Lung (tissue), 11 donors: ENCODE measurements at regions not wholly inside any gene's neighbourhood (a gene's known extent, or its start where the extent isn't known, plus 50 kb on each side); places are given as distances from the start of the nearest gene placed in this dataset.

ENCODE experiments used
- ATAC-seq: fragments of 200-7000 bp; cut with Tn5 transposase; one replicate; pipeline ENCODE4 v1.9.1; 2020; ENCODE audit warnings: moderate number of reproducible peaks; ENCODE audit not compliant: insufficient read depth, low FRiP score
- DNase-seq, 3 donors: peaks; one replicate each; pipeline ENCODE4 v3.0.0-alpha.2; 2013 to 2017
- H3K27ac ChIP-seq, 2 donors: one replicate each; pipeline ENCODE4 v1.5.1; 2013; ENCODE audit warnings: mild to moderate bottlenecking in 2 of 2, moderate library complexity in 2 of 2, control low read depth in 1 of 2, inconsistent platforms in 1 of 2, low read depth in 1 of 2, low read length in 1 of 2
- H3K27me3 ChIP-seq, 3 donors: one replicate each; pipeline ENCODE4 v1.5.1; 2013; ENCODE audit warnings: low read length in 2 of 3; ENCODE audit not compliant: control insufficient read depth in 3 of 3, insufficient read depth in 3 of 3
- H3K36me3 ChIP-seq, 4 donors: one replicate each; pipeline ENCODE4 v1.5.1; 2013; ENCODE audit warnings: low read length in 4 of 4, mild to moderate bottlenecking in 1 of 4, moderate library complexity in 1 of 4; ENCODE audit not compliant: control insufficient read depth in 4 of 4, insufficient read depth in 4 of 4
- H3K4me1 ChIP-seq, 5 donors: one replicate each; pipeline ENCODE4 v1.5.1; 2013; ENCODE audit warnings: low read length in 5 of 5, mild to moderate bottlenecking in 2 of 5, moderate library complexity in 1 of 5; ENCODE audit not compliant: control insufficient read depth in 5 of 5, insufficient read depth in 5 of 5
- H3K4me3 ChIP-seq: one replicate; pipeline ENCODE4 v1.5.1; 2013; ENCODE audit warnings: mild to moderate bottlenecking, control low read depth, moderate library complexity
- H3K9ac ChIP-seq, 2 donors: one replicate each; pipeline ENCODE4 v1.5.1; 2013; ENCODE audit warnings: low read length in 2 of 2, control low read depth in 1 of 2; ENCODE audit not compliant: insufficient read depth in 1 of 2
- H3K9me3 ChIP-seq, 4 donors: one replicate each; pipeline ENCODE4 v1.5.1; 2013; ENCODE audit warnings: low read length in 3 of 4, mild to moderate bottlenecking in 1 of 4, moderate library complexity in 1 of 4; ENCODE audit not compliant: control insufficient read depth in 4 of 4, insufficient read depth in 3 of 4
- WGBS, 2 donors: extraction: QIAGEN DNeasy Blood & Tissue Kit; methylation state at CpG; one replicate each; pipeline ENCODE4 v1.1.7; 2013; 5-methylcytosine and 5-hydroxymethylcytosine counted together
- TF ChIP-seq, protein P1 (sequence below): IDR thresholded peaks from 2 replicates; pipeline ENCODE4 v1.5.1; 2012; ENCODE audit warnings: mild to moderate bottlenecking; ENCODE audit errors: control extremely low read depth, extremely low read depth
- donor health status: control.
- donor health status: control.
- donor health status: Bipolar disorder and iron deficiency.
- donor health status: healthy.
- donor health status: DM: yes; HTN: yes; CAD: no.

DNA sequence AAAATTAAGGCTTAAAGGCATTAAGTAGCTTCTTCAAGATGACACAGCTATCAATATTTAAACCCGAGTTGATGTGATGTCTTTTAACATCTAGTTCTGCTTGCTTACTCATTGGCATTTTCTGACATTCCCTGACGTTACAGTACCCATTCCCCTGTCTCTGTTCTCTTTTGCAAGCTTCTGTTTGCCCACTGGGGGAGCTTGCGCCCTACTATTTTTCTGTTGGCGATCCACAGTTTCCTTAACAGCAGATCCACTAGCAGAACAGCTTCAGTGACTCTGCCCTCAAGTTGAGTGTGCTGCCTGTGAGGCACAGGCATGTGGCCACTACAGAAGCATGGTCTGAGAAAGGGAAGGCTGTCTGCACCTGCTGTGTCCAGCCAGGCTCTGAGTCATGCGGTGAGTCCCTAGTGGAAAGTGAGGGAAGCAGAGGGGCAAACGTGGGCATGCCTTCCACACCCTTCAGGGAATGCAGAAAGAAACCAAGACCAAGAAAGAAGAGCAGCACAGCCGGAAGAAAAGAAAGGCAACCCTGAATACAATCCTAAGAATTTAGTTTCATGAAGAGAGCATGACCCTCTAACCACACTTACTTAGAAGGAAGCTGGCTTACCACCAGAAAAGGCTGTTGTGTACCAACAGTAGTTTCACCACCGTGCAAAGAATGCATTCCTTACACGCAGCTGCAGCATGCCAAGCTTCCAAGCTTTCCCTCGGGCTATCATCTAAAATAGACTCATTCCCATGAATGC, 97.7 kb upstream of the VGLL2 start:
- no peak overlapping the region for H3K4me3 ChIP-seq
- WGBS, 2 donors: 59 to 63% methylated on average over 10 of the region's 10 CpGs
- ATAC-seq (no peak), DNase-seq (peak in 1 of 3 donors; percentile 22)
- TF ChIP-seq, protein P1, sequence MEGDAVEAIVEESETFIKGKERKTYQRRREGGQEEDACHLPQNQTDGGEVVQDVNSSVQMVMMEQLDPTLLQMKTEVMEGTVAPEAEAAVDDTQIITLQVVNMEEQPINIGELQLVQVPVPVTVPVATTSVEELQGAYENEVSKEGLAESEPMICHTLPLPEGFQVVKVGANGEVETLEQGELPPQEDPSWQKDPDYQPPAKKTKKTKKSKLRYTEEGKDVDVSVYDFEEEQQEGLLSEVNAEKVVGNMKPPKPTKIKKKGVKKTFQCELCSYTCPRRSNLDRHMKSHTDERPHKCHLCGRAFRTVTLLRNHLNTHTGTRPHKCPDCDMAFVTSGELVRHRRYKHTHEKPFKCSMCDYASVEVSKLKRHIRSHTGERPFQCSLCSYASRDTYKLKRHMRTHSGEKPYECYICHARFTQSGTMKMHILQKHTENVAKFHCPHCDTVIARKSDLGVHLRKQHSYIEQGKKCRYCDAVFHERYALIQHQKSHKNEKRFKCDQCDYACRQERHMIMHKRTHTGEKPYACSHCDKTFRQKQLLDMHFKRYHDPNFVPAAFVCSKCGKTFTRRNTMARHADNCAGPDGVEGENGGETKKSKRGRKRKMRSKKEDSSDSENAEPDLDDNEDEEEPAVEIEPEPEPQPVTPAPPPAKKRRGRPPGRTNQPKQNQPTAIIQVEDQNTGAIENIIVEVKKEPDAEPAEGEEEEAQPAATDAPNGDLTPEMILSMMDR: no peak
- H3K4me1 ChIP-seq: peaks cover 0 to 3% (median 0%) of the 10 kb centered on the region in 5 donors
- no peaks in the 10 kb centered on the region for H3K27me3 ChIP-seq
- no peak overlapping the region for H3K27ac ChIP-seq
- H3K9me3 ChIP-seq: no peaks in the 10 kb centered on the region
- H3K36me3 ChIP-seq: no peaks in the 10 kb centered on the region
- H3K9ac ChIP-seq: no peak overlapping the region

DNA sequence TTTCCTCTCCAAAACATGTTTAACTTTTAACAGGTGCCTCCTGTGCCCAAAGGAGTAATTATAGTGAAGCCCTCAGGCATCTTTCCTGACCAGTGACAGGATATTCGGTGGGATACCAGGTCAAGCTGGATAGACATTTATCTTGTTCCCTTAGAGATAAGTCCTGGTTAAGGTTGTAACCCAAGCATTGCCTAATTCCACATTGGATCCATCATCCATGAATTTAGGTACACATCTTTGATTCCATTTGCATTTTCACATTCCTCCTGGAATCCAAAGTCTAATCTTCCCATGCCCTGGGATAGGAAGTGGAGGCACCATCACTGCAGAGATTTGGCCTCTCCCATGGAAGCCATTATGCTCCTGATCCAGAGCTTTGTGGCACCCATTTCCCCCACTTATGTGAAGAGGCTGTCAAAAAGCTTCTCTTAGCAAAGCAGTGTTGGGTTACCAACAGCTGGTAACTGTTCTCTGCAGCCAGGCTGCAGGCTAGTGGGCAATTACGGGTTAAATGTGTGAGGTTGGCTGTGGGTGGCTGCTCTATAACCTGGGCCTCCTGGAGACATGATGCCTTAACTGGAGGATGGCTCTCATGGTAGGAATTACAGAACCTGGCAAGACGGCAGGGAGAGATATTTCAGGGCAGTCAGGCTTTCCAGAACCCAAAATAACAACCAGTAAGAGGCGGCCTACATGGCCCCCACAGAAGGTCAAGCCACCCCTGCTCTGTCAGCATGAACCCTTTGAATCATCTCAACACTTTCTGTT, 96.9 kb upstream of the VGLL2 start:
- Histone ChIP-seq H3K27me3 (no peaks in the 10 kb centered on the region), H3K4me3 (no peak overlapping the region), H3K27ac (no peak overlapping the region), H3K4me1 (peaks cover 0 to 3% (median 0%) of the 10 kb centered on the region in 5 donors), H3K9ac (no peak overlapping the region), H3K9me3 (no peaks in the 10 kb centered on the region), H3K36me3 (no peaks in the 10 kb centered on the region)
- WGBS, 2 donors: 50 to 81% methylated on average over 4 of the region's 4 CpGs
- ATAC-seq: no peak
- TF ChIP-seq, protein P1: no peak
- DNase-seq: no peak

DNA sequence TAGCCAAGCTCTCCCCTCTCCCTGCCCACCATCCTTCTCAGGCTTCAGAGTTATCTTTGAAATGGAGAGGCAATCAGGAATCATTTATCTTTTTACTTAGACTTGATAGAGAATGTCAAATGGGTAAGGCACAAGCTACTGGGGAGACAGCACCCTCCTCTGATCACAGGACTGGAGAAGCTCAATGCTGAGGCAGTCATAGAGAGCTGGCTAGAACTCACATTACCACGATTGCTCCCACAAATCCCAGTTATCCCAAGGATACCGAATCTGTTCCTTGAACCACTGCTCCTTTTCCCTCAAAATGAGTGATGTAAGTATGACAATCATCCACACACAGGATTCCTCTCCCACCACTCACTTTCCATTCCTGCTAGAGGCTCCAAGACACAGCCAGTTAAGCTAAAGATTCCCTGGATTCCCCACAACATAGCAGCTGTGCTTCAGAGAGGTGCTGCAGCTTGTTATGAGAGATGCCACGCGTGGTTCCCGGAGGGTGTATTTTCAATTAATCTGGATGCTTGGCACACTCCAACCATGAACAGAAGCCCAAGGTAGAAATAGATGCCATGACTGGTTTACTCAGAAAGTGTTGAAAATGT, 96.2 kb upstream of the VGLL2 start:
- Histone ChIP-seq H3K4me3 (no peak overlapping the region), H3K27ac (no peak overlapping the region), H3K9me3 (no peaks in the 10 kb centered on the region), H3K27me3 (no peaks in the 10 kb centered on the region), H3K9ac (no peak overlapping the region), H3K4me1 (peaks cover 0 to 3% (median 0%) of the 10 kb centered on the region in 5 donors), H3K36me3 (no peaks in the 10 kb centered on the region)
- DNase-seq: no peak
- 83 to 86% methylated on average over 5 of the region's 5 CpGs for WGBS, 2 donors
- no peak for ATAC-seq
- TF ChIP-seq, protein P1: no peak
